ENCODE measurements at regions not wholly inside any gene's neighbourhood (a gene's known extent, or its start where the extent isn't known, plus 50 kb on each side); places are given as distances from the start of the nearest gene placed in this dataset.
"Not testable (repeated sequence)": the region's sequence is repeated elsewhere in the genome, so short reads cannot be mapped to it uniquely, and the experiment has no call there.

DNA sequence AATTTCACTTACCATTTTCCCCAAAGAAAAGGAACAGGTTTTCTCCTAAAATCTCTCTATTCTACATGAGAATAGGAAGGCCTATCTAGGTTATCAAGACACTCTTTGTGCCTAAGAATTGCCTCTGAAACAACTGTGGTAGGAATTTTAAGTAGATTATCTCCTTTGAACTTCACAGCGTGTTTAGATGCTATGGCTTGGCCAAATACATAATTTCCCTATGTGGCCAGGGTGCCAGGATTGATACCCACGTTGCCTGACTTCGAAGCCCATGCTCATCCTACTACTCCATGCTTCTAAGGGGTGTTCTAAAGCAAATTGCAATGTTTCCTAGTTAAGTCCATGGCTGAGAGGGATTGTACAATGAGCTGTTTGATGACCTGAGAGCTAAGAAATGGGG, 241.5 kb upstream of the FBXO33 start:
- Histone ChIP-seq H3K4me3 (ENCODE audit: low read length) (no peak overlapping the region), H3K9me3 (ENCODE audit: control insufficient read depth, low read length) (no peaks in the 10 kb centered on the region), H3K27ac (ENCODE audit: low read length) (no peak overlapping the region), H3K4me1 (ENCODE audit: control insufficient read depth, insufficient read depth, low read length) (no peaks in the 10 kb centered on the region), H3K27me3 (ENCODE audit: control insufficient read depth, insufficient read depth) (no peaks in the 10 kb centered on the region)
- intact Hi-C loops (cut with DNase I) = no loop called here
- WGBS = 52% methylated on average over 3 of the region's 3 CpGs
- ATAC-seq (no peak), DNase-seq (no peak)

GRCh38 chr14:39673270-39673711, 241.1 kb upstream of the FBXO33 start:
- H3K27me3 ChIP-seq (ENCODE audit: control insufficient read depth, insufficient read depth) = no peaks in the 10 kb centered on the region
- intact Hi-C loops (cut with DNase I) = no loop called here
- H3K9me3 ChIP-seq (ENCODE audit: control insufficient read depth, low read length) = no peaks in the 10 kb centered on the region
- 70% methylated on average over 2 of the region's 2 CpGs for WGBS
- ATAC-seq (no peak), DNase-seq (no peak)
- H3K4me1 ChIP-seq (ENCODE audit: control insufficient read depth, insufficient read depth, low read length) = no peaks in the 10 kb centered on the region
- H3K4me3 ChIP-seq (ENCODE audit: low read length) = no peak overlapping the region
- no peak overlapping the region for H3K27ac ChIP-seq (ENCODE audit: low read length)

DNA sequence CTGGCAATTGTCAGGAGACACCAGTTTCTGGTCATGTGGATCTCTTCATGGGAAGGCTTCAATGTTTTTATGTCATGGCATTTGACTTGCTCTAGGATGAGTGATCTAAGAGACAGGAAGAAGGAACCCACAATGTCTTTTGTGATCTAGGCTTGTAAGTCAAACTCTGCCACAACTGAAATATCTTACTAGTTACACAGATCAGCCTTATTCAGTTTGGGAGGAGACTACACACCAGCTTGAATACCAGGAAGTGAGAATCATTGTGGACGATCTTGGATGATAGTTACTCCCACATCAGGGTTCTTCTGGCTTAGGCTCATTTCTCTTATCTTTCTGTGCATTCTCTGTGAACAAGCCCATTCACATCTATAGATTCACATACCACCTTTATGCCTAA, 236.2 kb upstream of the FBXO33 start:
- no peaks in the 10 kb centered on the region for H3K4me1 ChIP-seq (ENCODE audit: control insufficient read depth, insufficient read depth, low read length)
- 32% methylated on average over 1 of the region's 1 CpG for WGBS
- intact Hi-C loops (cut with DNase I) = no loop called here
- ATAC-seq = no peak
- H3K27ac ChIP-seq (ENCODE audit: low read length) = no peak overlapping the region
- DNase-seq = no peak
- H3K4me3 ChIP-seq (ENCODE audit: low read length) = no peak overlapping the region
- H3K27me3 ChIP-seq (ENCODE audit: control insufficient read depth, insufficient read depth) = no peaks in the 10 kb centered on the region
- no peaks in the 10 kb centered on the region for H3K9me3 ChIP-seq (ENCODE audit: control insufficient read depth, low read length)

GRCh38 chr14:39666386-39666785, 234.2 kb upstream of the FBXO33 start:
- no peak for ATAC-seq

GRCh38 chr14:39665075-39665475, 232.8 kb upstream of the FBXO33 start:
- H3K4me1 ChIP-seq (ENCODE audit: control insufficient read depth, insufficient read depth, low read length) = no peaks in the 10 kb centered on the region
- intact Hi-C loops (cut with DNase I) = no loop called here
- DNase-seq (no peak), ATAC-seq (no peak)
- H3K27me3 ChIP-seq (ENCODE audit: control insufficient read depth, insufficient read depth) = no peaks in the 10 kb centered on the region
- H3K27ac ChIP-seq (ENCODE audit: low read length) = no peak overlapping the region
- no peak overlapping the region for H3K4me3 ChIP-seq (ENCODE audit: low read length)
- 70% methylated on average over 1 of the region's 1 CpG for WGBS
- no peaks in the 10 kb centered on the region for H3K9me3 ChIP-seq (ENCODE audit: control insufficient read depth, low read length)

More at GRCh38 chr14:39666386-39666785, 234.2 kb upstream of the FBXO33 start:
- H3K9me3 ChIP-seq (ENCODE audit: control insufficient read depth, low read length) = no peaks in the 10 kb centered on the region
- intact Hi-C loops (cut with DNase I) = no loop called here
- no peaks in the 10 kb centered on the region for H3K4me1 ChIP-seq (ENCODE audit: control insufficient read depth, insufficient read depth, low read length)
- H3K4me3 ChIP-seq (ENCODE audit: low read length) = no peak overlapping the region
- no peak for DNase-seq
- H3K27me3 ChIP-seq (ENCODE audit: control insufficient read depth, insufficient read depth) = no peaks in the 10 kb centered on the region
- no peak overlapping the region for H3K27ac ChIP-seq (ENCODE audit: low read length)

- H3K4me1 ChIP-seq (ENCODE audit: control insufficient read depth, insufficient read depth, low read length) = no peaks in the 10 kb centered on the region
- H3K27me3 ChIP-seq (ENCODE audit: control insufficient read depth, insufficient read depth) = no peaks in the 10 kb centered on the region
- no peaks in the 10 kb centered on the region for H3K9me3 ChIP-seq (ENCODE audit: control insufficient read depth, low read length)
- intact Hi-C loops (cut with DNase I) = no loop called here
- 89% methylated on average over 1 of the region's 1 CpG for WGBS
- ATAC-seq (no peak), DNase-seq (no peak)
- H3K4me3 ChIP-seq (ENCODE audit: low read length) = no peak overlapping the region
- H3K27ac ChIP-seq (ENCODE audit: low read length) = no peak overlapping the region
These were observed 232.4 kb upstream of the FBXO33 start for GRCh38 chr14:39664646-39665045.

DNA sequence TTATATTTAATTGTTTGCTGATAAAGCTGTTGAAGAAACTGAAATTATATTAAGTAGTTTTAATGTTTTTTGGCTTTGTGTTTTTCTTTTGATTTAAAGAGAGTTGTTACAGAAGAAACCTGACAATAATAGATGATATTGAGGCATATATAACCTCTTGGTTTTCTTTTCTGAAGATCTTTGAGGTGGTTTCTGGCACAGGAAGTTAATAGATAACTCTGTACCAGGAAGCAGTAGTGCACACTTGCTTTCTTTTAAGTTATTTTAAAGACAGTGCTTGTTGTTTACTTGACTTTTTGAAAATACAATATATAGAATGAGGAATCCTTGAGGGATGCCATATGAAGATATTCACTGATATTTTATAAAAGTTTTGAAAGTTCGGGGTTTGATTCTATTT, 209.0 kb upstream of the FBXO33 start:
- Histone ChIP-seq H3K4me3 (ENCODE audit: low read length) (no peak overlapping the region), H3K9me3 (ENCODE audit: control insufficient read depth, low read length) (no peaks in the 10 kb centered on the region), H3K27ac (ENCODE audit: low read length) (no peak overlapping the region), H3K27me3 (ENCODE audit: control insufficient read depth, insufficient read depth) (no peaks in the 10 kb centered on the region), H3K4me1 (ENCODE audit: control insufficient read depth, insufficient read depth, low read length) (no peaks in the 10 kb centered on the region)
- ATAC-seq = no peak
- no peak for DNase-seq
- 88% methylated on average over 1 of the region's 1 CpG for WGBS
- intact Hi-C loops (cut with DNase I) = no loop called here

DNA sequence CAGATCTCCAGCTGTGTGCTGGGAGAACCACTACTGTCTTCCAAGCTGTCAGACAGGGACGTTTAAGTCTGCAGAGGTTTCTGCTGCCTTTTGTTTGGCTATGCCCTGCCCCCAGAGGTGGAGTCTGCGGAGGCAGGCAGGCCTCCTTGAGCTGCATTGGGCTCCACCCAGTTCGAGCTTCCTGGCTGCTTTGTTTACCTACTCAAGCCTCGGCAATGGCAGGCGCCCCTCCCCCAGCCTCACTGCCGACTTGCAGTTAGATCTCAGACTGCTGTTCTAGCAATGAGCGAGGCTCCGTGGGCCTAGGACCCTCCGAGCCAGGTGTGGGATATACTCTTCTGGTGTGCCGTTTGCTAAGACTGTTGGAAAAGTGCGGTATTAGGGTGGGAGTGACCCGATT, 206.8 kb upstream of the FBXO33 start:
- intact Hi-C loops (cut with DNase I); H3K4me3 ChIP-seq (ENCODE audit: low read length); H3K4me1 ChIP-seq (ENCODE audit: control insufficient read depth, insufficient read depth, low read length); H3K9me3 ChIP-seq (ENCODE audit: control insufficient read depth, low read length); H3K27ac ChIP-seq (ENCODE audit: low read length); DNase-seq; ATAC-seq; H3K27me3 ChIP-seq (ENCODE audit: control insufficient read depth, insufficient read depth): not testable (repeated sequence)
- WGBS = 84% methylated on average over 12 of the region's 12 CpGs

DNA sequence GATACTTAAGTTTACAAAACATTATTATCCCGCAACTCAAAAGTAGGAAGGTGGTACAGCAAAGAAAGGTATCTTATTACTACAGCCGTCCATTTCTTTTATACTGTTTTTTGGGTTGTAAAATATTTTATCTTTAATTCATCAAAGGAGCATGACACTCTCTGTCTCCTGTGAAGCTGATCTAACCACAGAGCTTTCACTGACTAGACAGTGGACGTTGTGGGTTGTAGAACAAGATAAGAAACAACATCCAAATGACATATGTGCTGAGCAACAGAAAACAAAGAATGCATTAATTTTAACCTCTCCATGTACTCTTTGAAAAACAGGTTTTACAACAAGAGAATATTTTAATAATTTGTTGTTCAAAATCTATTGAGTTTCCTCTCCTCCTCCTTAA, 195.9 kb upstream of the FBXO33 start:
- no peak overlapping the region for H3K27ac ChIP-seq (ENCODE audit: low read length)
- no peaks in the 10 kb centered on the region for H3K4me1 ChIP-seq (ENCODE audit: control insufficient read depth, insufficient read depth, low read length)
- DNase-seq (no peak), ATAC-seq (no peak)
- WGBS = 71% methylated on average over 3 of the region's 3 CpGs
- intact Hi-C loops (cut with DNase I) = no loop called here
- H3K4me3 ChIP-seq (ENCODE audit: low read length) = no peak overlapping the region
- no peaks in the 10 kb centered on the region for H3K27me3 ChIP-seq (ENCODE audit: control insufficient read depth, insufficient read depth)
- H3K9me3 ChIP-seq (ENCODE audit: control insufficient read depth, low read length) = no peaks in the 10 kb centered on the region

DNA sequence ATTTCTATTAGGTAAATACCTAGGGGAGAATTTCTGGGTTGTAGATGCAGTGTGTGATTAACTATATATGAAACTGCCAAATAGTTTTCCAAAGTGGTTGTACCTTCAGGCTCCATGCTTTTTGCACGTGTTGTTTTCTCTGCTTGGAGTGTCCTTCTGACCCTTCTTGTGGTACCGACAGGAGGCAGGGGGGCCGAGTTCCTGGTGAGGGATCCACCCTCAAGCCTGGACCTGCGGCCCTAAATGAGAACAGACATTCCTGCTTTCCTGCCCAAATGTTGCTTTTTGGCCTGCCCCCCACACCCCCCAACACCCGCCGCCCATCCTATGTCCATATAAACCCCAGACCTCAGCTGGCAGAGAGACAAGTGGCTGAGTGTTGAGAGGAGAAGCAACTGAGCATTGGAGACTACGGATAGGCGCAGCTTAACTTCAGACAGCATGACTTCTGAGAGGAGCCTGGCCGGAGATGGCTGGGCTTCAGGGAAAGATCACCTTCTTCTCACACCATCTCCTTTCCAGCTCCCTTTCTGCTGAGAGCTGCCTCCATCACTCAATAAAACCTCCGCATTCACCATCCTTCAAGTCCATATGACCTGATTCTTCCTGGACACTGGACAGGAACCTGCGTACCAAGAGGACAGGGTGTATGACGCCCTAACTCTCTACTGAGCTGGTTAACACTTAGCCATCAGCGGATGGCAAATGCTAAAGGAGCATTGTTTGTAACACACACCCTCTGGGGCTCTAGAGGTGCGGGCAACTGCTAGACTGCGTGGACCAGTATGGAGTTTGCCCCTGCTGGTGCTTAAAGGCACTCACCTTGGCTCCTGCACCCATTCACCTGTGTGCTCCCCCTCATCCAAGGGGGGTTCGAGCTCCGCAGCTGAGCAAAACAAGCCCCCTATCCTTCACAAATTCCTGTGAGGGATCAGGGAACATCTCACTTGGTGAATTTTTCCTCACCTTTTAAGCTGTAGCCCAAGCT, 194.7 kb upstream of the FBXO33 start:
- Histone ChIP-seq H3K4me1 (ENCODE audit: control insufficient read depth, insufficient read depth, low read length) (no peaks in the 10 kb centered on the region), H3K27ac (ENCODE audit: low read length) (no peak overlapping the region), H3K9me3 (ENCODE audit: control insufficient read depth, low read length) (no peaks in the 10 kb centered on the region), H3K4me3 (ENCODE audit: low read length) (no peak overlapping the region), H3K27me3 (ENCODE audit: control insufficient read depth, insufficient read depth) (no peaks in the 10 kb centered on the region)
- no peak for ATAC-seq
- intact Hi-C loops (cut with DNase I) = no loop called here
- no peak for DNase-seq
- WGBS = 87% methylated on average over 17 of the region's 17 CpGs

- H3K4me1 ChIP-seq (ENCODE audit: control insufficient read depth, insufficient read depth, low read length) = no peaks in the 10 kb centered on the region
- H3K27me3 ChIP-seq (ENCODE audit: control insufficient read depth, insufficient read depth) = no peaks in the 10 kb centered on the region
- no peak overlapping the region for H3K27ac ChIP-seq (ENCODE audit: low read length)
- intact Hi-C loops (cut with DNase I) = no loop called here
- no peaks in the 10 kb centered on the region for H3K9me3 ChIP-seq (ENCODE audit: control insufficient read depth, low read length)
- WGBS = 93% methylated on average over 1 of the region's 1 CpG
- no peak overlapping the region for H3K4me3 ChIP-seq (ENCODE audit: low read length)
- no peak for ATAC-seq
- no peak for DNase-seq
These were observed 189.4 kb upstream of the FBXO33 start for GRCh38 chr14:39621678-39622077.

All from right cardiac atrium (tissue), 5 donors.